ENCODE measurements at regions not wholly inside any gene's neighbourhood (a gene's known extent, or its start where the extent isn't known, plus 50 kb on each side); places are given as distances from the start of the nearest gene placed in this dataset.

- no peak for DNase-seq
- in situ Hi-C loops (cut with MboI; ENCODE audit: low pct_unique_long_range_greater_than_20kb, low sequenced_read_pairs), result no loop called here
Observed at GRCh38 chr5:175388531-175388930, 55.5 kb downstream of the DRD1 start.

- DNase-seq, result no peak
- in situ Hi-C loops (cut with MboI; ENCODE audit: low pct_unique_long_range_greater_than_20kb, low sequenced_read_pairs), result no loop called here
Observed at GRCh38 chr5:175387144-175387543, 56.8 kb downstream of the DRD1 start.

GRCh38 chr5:175386526-175386925, 57.5 kb downstream of the DRD1 start:
- DNase-seq, result no peak
- in situ Hi-C loops (cut with MboI; ENCODE audit: low pct_unique_long_range_greater_than_20kb, low sequenced_read_pairs), result no loop called here

- in situ Hi-C loops (cut with MboI; ENCODE audit: low pct_unique_long_range_greater_than_20kb, low sequenced_read_pairs), result no loop called here
Observed at GRCh38 chr5:175385691-175386362, 58.2 kb downstream of the DRD1 start.

GRCh38 chr5:175384724-175385552, 59.0 kb downstream of the DRD1 start:
- no peak for DNase-seq

More at GRCh38 chr5:175385691-175386362, 58.2 kb downstream of the DRD1 start:
- DNase-seq, result no peak

GRCh38 chr5:175383350-175383749, 60.6 kb downstream of the DRD1 start:
- DNase-seq, result no peak

More at GRCh38 chr5:175384724-175385552, 59.0 kb downstream of the DRD1 start:
- in situ Hi-C loops (cut with MboI; ENCODE audit: low pct_unique_long_range_greater_than_20kb, low sequenced_read_pairs), result no loop called here

GRCh38 chr5:175382171-175382570, 61.8 kb downstream of the DRD1 start:
- in situ Hi-C loops (cut with MboI; ENCODE audit: low pct_unique_long_range_greater_than_20kb, low sequenced_read_pairs), result no loop called here
- DNase-seq, result no peak

More at GRCh38 chr5:175383350-175383749, 60.6 kb downstream of the DRD1 start:
- in situ Hi-C loops (cut with MboI; ENCODE audit: low pct_unique_long_range_greater_than_20kb, low sequenced_read_pairs), result no loop called here

- DNase-seq, result no peak
- in situ Hi-C loops (cut with MboI; ENCODE audit: low pct_unique_long_range_greater_than_20kb, low sequenced_read_pairs), result no loop called here
Observed at GRCh38 chr5:175381130-175381529, 62.9 kb downstream of the DRD1 start.

GRCh38 chr5:175380701-175381100, 63.3 kb downstream of the DRD1 start:
- in situ Hi-C loops (cut with MboI; ENCODE audit: low pct_unique_long_range_greater_than_20kb, low sequenced_read_pairs), result no loop called here
- no peak for DNase-seq

GRCh38 chr5:175379867-175380266, 64.1 kb downstream of the DRD1 start:
- in situ Hi-C loops (cut with MboI; ENCODE audit: low pct_unique_long_range_greater_than_20kb, low sequenced_read_pairs), result no loop called here
- DNase-seq, result no peak

- in situ Hi-C loops (cut with MboI; ENCODE audit: low pct_unique_long_range_greater_than_20kb, low sequenced_read_pairs), result no loop called here
- no peak for DNase-seq
Observed at GRCh38 chr5:175378444-175379028, 65.4 kb downstream of the DRD1 start.

GRCh38 chr5:175377816-175378215, 66.2 kb downstream of the DRD1 start:
- no peak for DNase-seq
- in situ Hi-C loops (cut with MboI; ENCODE audit: low pct_unique_long_range_greater_than_20kb, low sequenced_read_pairs), result no loop called here

GRCh38 chr5:175374166-175374875, 69.7 kb downstream of the DRD1 start:
- in situ Hi-C loops (cut with MboI; ENCODE audit: low pct_unique_long_range_greater_than_20kb, low sequenced_read_pairs), result no loop called here

GRCh38 chr5:175365866-175366265, 78.1 kb downstream of the DRD1 start:
- in situ Hi-C loops (cut with MboI; ENCODE audit: low pct_unique_long_range_greater_than_20kb, low sequenced_read_pairs), result no loop called here
- no peak for DNase-seq

More at GRCh38 chr5:175374166-175374875, 69.7 kb downstream of the DRD1 start:
- no peak for DNase-seq

- in situ Hi-C loops (cut with MboI; ENCODE audit: low pct_unique_long_range_greater_than_20kb, low sequenced_read_pairs), result no loop called here
- DNase-seq, result no peak
Observed at GRCh38 chr5:175363300-175363699, 80.7 kb downstream of the DRD1 start.

- DNase-seq, result no peak
- in situ Hi-C loops (cut with MboI; ENCODE audit: low pct_unique_long_range_greater_than_20kb, low sequenced_read_pairs), result no loop called here
Observed at GRCh38 chr5:175357995-175358394, 86.0 kb downstream of the DRD1 start.

GRCh38 chr5:175356428-175356827, 87.6 kb downstream of the DRD1 start:
- no peak for DNase-seq
- in situ Hi-C loops (cut with MboI; ENCODE audit: low pct_unique_long_range_greater_than_20kb, low sequenced_read_pairs), result no loop called here

GRCh38 chr5:175354964-175355363, 89.0 kb downstream of the DRD1 start:
- in situ Hi-C loops (cut with MboI; ENCODE audit: low pct_unique_long_range_greater_than_20kb, low sequenced_read_pairs), result no loop called here
- DNase-seq, result no peak

- no peak for DNase-seq
- in situ Hi-C loops (cut with MboI; ENCODE audit: low pct_unique_long_range_greater_than_20kb, low sequenced_read_pairs), result no loop called here
Observed at GRCh38 chr5:175353926-175354325, 90.1 kb downstream of the DRD1 start.

All from KBM-7 (cell line).